GM12873 (cell line): ENCODE measurements at regions not wholly inside any gene's neighbourhood (a gene's known extent, or its start where the extent isn't known, plus 50 kb on each side); places are given as distances from the start of the nearest gene placed in this dataset.

ENCODE experiments used
- TF ChIP-seq, protein P1 (sequence below): IDR thresholded peaks from 2 replicates; pipeline ENCODE4 v1.5.1; 2012; ENCODE audit warnings: low read depth, mild to moderate bottlenecking, moderate library complexity, low read length, control low read depth; ENCODE audit not compliant: insufficient read depth; ENCODE audit errors: missing control alignments

DNA sequence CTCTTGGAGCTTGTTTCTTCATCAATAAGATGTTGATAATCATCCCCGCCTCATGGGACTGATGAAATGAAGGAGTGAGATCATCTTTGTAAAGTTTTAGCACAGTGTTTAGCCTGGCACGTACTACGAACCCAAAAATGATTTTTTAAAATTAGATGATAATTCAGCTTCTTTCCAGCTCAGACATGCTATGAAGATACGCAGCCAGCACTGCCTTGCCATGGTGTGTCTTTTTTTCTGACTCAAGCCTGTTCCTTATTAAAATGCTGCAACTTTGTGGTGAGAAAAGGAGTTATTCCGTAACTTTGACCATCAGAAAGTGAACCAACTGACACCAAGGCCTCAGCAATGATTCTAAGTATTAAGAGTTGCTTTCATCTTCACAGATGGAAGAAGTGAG is 269.0 kb downstream of the LTN1 start:
- TF ChIP-seq, protein P1, sequence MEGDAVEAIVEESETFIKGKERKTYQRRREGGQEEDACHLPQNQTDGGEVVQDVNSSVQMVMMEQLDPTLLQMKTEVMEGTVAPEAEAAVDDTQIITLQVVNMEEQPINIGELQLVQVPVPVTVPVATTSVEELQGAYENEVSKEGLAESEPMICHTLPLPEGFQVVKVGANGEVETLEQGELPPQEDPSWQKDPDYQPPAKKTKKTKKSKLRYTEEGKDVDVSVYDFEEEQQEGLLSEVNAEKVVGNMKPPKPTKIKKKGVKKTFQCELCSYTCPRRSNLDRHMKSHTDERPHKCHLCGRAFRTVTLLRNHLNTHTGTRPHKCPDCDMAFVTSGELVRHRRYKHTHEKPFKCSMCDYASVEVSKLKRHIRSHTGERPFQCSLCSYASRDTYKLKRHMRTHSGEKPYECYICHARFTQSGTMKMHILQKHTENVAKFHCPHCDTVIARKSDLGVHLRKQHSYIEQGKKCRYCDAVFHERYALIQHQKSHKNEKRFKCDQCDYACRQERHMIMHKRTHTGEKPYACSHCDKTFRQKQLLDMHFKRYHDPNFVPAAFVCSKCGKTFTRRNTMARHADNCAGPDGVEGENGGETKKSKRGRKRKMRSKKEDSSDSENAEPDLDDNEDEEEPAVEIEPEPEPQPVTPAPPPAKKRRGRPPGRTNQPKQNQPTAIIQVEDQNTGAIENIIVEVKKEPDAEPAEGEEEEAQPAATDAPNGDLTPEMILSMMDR, result no peak

DNA sequence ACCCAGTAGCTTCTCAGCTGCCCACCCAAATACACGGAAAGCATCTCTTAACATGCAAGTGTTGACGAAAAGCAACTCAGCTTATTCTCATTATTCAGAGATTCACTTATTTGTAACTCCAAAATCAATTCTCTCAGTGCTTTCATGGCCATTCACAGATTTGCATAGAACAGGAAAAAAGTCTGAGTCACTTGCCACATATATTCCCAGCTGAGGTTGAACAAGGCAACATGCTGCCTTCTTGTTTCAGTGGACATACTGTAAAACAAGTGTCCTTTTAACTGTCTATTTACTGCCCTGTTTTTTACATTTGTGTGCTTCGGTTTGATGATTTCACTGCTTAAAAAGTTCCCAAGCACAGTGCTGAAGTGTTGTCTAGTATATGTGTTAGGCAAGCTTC is 273.0 kb downstream of the LTN1 start:
- TF ChIP-seq, protein P1, result no peak

DNA sequence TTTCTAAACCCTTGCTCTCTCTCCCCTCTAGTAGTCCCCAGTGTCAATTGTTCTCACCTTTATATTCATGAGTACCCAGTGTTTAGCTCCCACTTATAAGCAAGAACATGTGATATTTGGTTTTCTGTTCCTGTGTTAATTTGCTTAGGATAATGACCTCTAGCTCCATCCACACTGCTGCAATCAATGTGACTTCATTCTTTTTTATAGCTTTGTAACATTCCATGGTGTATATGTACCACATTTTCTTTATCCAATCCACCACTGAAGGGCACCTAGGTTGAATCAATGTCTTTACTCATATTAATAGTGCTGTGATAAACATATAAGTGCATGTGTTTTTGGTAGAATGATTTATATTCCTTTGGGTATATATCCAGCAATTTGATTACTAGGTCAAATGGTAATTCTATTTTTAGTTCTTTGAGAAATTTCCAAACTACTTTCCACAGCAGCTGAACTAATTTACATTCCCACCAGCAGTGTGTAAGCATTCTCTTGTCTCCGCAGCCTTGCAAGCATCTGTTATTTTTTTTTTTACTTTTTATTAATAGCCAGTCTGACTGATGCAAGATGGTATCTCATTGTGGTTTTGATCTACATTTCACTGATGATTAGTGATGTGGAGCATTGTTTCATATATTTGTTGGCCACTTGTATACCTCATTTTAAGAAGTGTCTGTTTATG is 277.8 kb downstream of the LTN1 start:
- TF ChIP-seq, protein P1, result no peak

DNA sequence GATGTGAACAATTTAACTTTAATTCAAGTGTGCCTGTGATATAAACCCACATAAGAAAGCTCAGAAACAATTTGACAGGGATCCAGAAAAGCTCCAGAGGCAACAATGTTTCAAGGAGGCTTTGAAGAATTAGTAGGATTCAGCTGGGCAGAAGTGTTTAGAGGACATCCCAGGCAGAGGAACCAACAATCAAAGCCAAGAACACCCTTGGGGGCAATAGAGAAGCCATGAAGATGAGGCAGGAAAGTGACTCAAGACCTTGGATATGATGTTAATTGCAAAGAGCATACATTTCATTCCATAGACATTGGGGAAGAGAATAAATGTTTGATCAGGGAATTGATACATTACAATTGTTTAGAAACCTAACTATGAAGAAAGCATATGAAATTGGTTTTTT is 280.3 kb downstream of the LTN1 start:
- TF ChIP-seq, protein P1, result no peak

DNA sequence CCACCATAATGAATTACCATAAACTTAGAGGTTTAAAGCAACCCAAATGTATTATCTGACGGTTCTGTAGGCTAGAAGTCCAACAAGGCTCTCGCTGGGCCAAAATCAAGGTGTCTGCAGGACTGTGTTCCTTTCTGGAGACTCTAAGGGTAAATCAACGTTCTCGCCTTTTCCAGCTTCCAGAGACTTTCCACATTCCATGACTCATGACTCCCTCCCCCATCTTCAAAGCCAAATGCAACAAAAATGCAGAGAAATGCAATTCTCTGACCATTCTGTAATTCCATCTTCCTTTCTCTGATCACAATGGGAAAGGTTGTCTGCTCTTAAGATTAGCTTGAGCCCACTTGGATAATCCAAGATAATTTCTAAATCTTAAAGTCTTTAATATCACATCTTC is 287.1 kb downstream of the LTN1 start:
- TF ChIP-seq, protein P1, result no peak

DNA sequence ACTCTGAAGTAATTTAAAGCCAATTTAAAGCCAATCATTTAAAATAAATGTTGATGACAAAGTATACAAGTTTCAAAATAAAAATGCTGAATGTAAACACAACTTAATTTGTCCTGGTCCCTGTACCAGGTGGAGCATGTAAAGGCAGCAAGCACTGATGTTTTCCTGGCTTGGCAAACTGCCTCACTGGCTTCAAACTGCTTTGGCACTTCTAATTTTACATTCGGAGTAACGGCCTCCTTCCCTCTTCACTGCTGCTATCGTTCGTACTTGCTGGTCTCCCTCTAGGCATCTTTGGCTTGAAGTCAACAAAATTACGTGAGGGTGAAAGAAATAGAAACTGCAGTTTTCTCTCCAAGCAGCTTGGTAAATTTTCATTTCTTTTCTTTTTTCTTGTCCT is 287.9 kb downstream of the LTN1 start:
- TF ChIP-seq, protein P1, result no peak

DNA sequence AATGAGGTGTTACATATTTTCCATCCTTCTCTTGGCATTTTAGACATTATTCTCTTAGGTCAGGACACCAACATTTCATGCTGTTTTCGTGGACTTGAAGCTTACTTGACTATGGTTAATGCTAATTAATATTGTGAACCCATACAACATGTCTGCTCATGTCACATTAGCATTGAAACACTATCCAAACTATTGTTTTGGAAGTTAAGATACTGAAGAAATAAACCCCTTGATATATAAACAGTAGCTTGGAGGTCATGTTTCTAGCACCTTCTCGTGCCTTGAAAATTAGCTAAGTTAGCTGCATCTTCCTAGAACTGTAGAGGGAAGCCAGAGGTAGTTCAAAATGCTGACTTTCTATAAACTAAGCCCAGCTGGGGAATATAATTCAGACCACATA is 288.8 kb downstream of the LTN1 start:
- TF ChIP-seq, protein P1, result no peak
